PC-9 (cell line): ENCODE measurements at regions not wholly inside any gene's neighbourhood (a gene's known extent, or its start where the extent isn't known, plus 50 kb on each side); places are given as distances from the start of the nearest gene placed in this dataset.

Source experiments
- BruUV-seq: library from RNA; stranded (reverse); fragments of 400-500 nt; replicated peaks from 2 replicates; lab custom pipeline; 2021; lab: Mats Ljungman, UMichigan
- CTCF ChIA-PET: fragments of 300-600 bp; sonication (Branson Sonifier 250); formaldehyde crosslinking; loops from one replicate; lab custom pipeline; 2022; ENCODE audit warnings: antibody characterized with exemption; lab: Charles Lee
- POLR2A ChIA-PET: fragments of 300-600 bp; sonication (Branson Sonifier 250); formaldehyde crosslinking; loops from one replicate; lab custom pipeline; 2022; ENCODE audit warnings: antibody characterized with exemption; ENCODE audit not compliant: unreplicated experiment; lab: Charles Lee
- DNase-seq, 2 experiments: peaks; one replicate each; pipeline versions ENCODE4 v3.0.0 to v3.0.0-alpha.2; 2015 to 2022; ENCODE audit warnings: mixed read lengths in 1 of 2
- H2AFZ ChIP-seq: fragments of 200-600 bp; sonication (generic); 2 replicates; pipeline ENCODE4 v1.8.1; 2017; ENCODE audit warnings: antibody characterized with exemption
- H3F3A ChIP-seq: fragments of 200-600 bp; sonication (generic); 2 replicates; pipeline ENCODE4 v1.8.1; 2017; ENCODE audit warnings: antibody characterized with exemption, mild to moderate bottlenecking, low read depth; ENCODE audit not compliant: insufficient read depth
- H3K27ac ChIP-seq: fragments of 200-600 bp; sonication (generic); 2 replicates; pipeline ENCODE4 v1.6.1; 2016; ENCODE audit warnings: mixed run types
- H3K27me3 ChIP-seq: fragments of 200-600 bp; sonication (generic); 2 replicates; pipeline ENCODE4 v1.6.1; 2016; ENCODE audit warnings: low read depth, mixed run types; ENCODE audit not compliant: insufficient read depth
- H3K36me3 ChIP-seq: fragments of 200-600 bp; sonication (generic); 2 replicates; pipeline ENCODE4 v1.6.1; 2016; ENCODE audit warnings: low read depth, mixed run types
- H3K4me1 ChIP-seq: fragments of 200-600 bp; sonication (generic); replicated peaks from 2 replicates; pipeline ENCODE4 v1.6.1; 2016; ENCODE audit warnings: mixed run types; ENCODE audit not compliant: insufficient read depth
- H3K4me2 ChIP-seq: fragments of 200-600 bp; sonication (generic); 2 replicates; pipeline ENCODE4 v1.6.1; 2017; ENCODE audit warnings: mixed run types
- H3K4me3 ChIP-seq: fragments of 200-600 bp; sonication (generic); 2 replicates; pipeline ENCODE4 v1.6.1; 2016; ENCODE audit warnings: mixed run types
- H3K79me2 ChIP-seq: fragments of 200-600 bp; sonication (generic); 2 replicates; pipeline ENCODE4 v1.6.1; 2017; ENCODE audit warnings: low read depth, mixed run types
- H3K9me2 ChIP-seq: fragments of 200-600 bp; sonication (generic); 2 replicates; pipeline ENCODE4 v1.8.1; 2017; ENCODE audit warnings: mild to moderate bottlenecking; ENCODE audit not compliant: insufficient read depth
- H3K9me3 ChIP-seq: fragments of 200-600 bp; sonication (generic); 2 replicates; pipeline ENCODE4 v1.8.1; 2016; ENCODE audit warnings: low read depth; ENCODE audit not compliant: insufficient read depth
- H4K20me1 ChIP-seq: fragments of 200-600 bp; sonication (generic); 2 replicates; pipeline ENCODE4 v1.8.1; 2017; ENCODE audit not compliant: insufficient read depth
- EZH2 ChIP-seq: fragments of 200-600 bp; sonication (generic); IDR thresholded peaks from 2 replicates; pipeline ENCODE4 v1.8.0; 2017; ENCODE audit warnings: antibody characterized with exemption, low read depth
- intact Hi-C: fragments of 100-400 bp; cut with micrococcal nuclease; formaldehyde crosslinking; loops from one replicate; pipeline ENCODE4 v1.10.0; 2022; ENCODE audit not compliant: unreplicated experiment
- TF ChIP-seq, protein P1 (sequence below): fragments of 200-600 bp; sonication (generic); conservative IDR thresholded peaks from 2 replicates; pipeline ENCODE4 v1.6.1; 2017; ENCODE audit warnings: mixed run types, antibody characterized with exemption, mild to moderate bottlenecking, moderate library complexity

DNA sequence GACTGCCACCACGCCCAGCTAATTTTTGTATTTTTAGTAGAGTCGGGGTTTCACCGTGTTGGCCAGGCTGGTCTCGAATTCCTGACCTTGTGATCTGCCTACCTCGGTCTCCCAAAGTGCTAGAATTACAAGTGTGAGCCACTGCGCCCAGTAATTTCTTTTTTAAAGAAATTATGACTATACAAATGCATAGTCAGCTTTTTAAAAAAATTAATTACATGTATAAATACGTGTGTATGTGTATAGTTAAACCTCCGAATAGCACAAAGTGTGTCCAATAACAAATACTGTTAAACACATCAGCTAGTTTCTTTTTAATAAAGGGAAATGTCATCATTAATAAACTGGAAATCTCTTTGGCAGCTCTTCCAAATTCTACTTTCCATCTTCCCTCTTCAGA, 135.5 kb upstream of the SALL4 start:
- POLR2A ChIA-PET = no interaction called here
- Histone ChIP-seq H3F3A (0 out of 2 replicates have a peak, but pooled peaks cover 8% of the 10 kb centered on the region), H3K9me2 (no peaks in the 10 kb centered on the region), H3K9me3 (no peaks in the 10 kb centered on the region), H3K4me3 (no peak overlapping the region), H3K4me2 (no peak overlapping the region), H3K27me3 (no peaks in the 10 kb centered on the region), H3K79me2 (no peaks in the 10 kb centered on the region), H4K20me1 (no peaks in the 10 kb centered on the region), H2AFZ (no peak overlapping the region), H3K4me1 (peaks cover 12% of the 10 kb centered on the region), H3K27ac (no peak overlapping the region), H3K36me3 (no peaks in the 10 kb centered on the region)
- no peak for TF ChIP-seq EZH2
- TF ChIP-seq, protein P1, sequence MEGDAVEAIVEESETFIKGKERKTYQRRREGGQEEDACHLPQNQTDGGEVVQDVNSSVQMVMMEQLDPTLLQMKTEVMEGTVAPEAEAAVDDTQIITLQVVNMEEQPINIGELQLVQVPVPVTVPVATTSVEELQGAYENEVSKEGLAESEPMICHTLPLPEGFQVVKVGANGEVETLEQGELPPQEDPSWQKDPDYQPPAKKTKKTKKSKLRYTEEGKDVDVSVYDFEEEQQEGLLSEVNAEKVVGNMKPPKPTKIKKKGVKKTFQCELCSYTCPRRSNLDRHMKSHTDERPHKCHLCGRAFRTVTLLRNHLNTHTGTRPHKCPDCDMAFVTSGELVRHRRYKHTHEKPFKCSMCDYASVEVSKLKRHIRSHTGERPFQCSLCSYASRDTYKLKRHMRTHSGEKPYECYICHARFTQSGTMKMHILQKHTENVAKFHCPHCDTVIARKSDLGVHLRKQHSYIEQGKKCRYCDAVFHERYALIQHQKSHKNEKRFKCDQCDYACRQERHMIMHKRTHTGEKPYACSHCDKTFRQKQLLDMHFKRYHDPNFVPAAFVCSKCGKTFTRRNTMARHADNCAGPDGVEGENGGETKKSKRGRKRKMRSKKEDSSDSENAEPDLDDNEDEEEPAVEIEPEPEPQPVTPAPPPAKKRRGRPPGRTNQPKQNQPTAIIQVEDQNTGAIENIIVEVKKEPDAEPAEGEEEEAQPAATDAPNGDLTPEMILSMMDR = no peak
- CTCF ChIA-PET = interaction anchor here (1.2 kb wide), 1 partner anchor 162 kb away, joined by 4 read pairs; no protein-coding TSS in a partner anchor
- no TSS peak for BruUV-seq
- intact Hi-C loops = no loop called here
- DNase-seq = no peak

DNA sequence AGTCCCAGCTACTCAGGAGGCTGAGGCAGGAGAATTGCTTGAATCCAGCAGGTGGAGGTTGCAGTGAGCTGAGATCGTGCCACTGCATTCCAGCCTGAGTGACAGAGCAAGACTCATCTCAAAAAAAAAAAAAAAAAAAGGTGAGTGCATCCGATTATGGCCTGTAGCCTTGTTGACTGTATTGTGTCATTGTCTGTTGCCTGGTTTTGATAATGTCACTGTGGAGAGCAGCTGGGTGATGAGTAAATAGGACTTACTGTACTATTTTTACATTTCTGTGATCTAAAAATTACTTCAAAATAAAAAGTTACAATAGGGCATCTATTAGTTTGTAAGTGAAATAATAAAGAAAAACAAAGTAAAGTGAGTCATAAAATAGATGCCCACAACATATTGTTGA, 134.1 kb upstream of the SALL4 start:
- intact Hi-C loops = no loop called here
- POLR2A ChIA-PET = interaction anchor here (0.8 kb wide), 1 partner anchor 18 kb away, joined by 10 read pairs; no protein-coding TSS in a partner anchor

DNA sequence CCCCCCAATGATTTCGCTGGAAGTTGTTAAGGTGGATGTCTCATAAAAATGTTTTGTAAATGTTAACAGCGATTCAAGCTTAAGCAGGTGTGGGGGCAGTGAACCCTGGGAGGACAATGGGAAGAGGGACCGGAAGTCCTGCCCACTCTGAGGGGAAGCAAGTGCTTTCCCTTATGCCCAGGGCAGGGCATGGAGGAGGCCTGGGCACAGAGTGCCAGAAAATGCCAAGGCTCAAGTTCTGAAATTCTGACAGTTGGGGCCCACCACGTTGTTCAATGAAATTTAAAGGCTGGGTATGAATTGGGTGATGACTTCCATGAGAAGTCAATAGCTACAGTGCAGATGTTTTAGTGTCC, 132.7 kb upstream of the SALL4 start:
- Histone ChIP-seq H3F3A (0 out of 2 replicates have a peak, but pooled peaks cover 8% of the 10 kb centered on the region), H3K9me2 (no peaks in the 10 kb centered on the region), H4K20me1 (no peaks in the 10 kb centered on the region), H2AFZ (no peak overlapping the region), H3K9me3 (no peaks in the 10 kb centered on the region), H3K27me3 (no peaks in the 10 kb centered on the region), H3K79me2 (no peaks in the 10 kb centered on the region), H3K4me2 (no peak overlapping the region), H3K4me3 (no peak overlapping the region), H3K4me1 (peaks cover 12% of the 10 kb centered on the region), H3K36me3 (no peaks in the 10 kb centered on the region), H3K27ac (no peak overlapping the region)
- intact Hi-C loops = no loop called here
- BruUV-seq = no TSS peak
- CTCF ChIA-PET = no interaction called here
- POLR2A ChIA-PET = no interaction called here
- DNase-seq = no peak
- TF ChIP-seq, protein P1 = no peak
- TF ChIP-seq EZH2 = no peak

More for the DNA sequence above, 134.1 kb upstream of the SALL4 start:
- BruUV-seq = no TSS peak
- H3K27me3 ChIP-seq = no peaks in the 10 kb centered on the region
- H3K36me3 ChIP-seq = no peaks in the 10 kb centered on the region
- peaks cover 12% of the 10 kb centered on the region for H3K4me1 ChIP-seq
- H3K9me3 ChIP-seq = no peaks in the 10 kb centered on the region
- 0 out of 2 replicates have a peak, but pooled peaks cover 8% of the 10 kb centered on the region for H3F3A ChIP-seq
- CTCF ChIA-PET = no interaction called here
- no peak for DNase-seq
- H3K4me3 ChIP-seq = no peak overlapping the region
- H3K4me2 ChIP-seq = no peak overlapping the region
- no peaks in the 10 kb centered on the region for H3K9me2 ChIP-seq
- no peak overlapping the region for H2AFZ ChIP-seq
- no peaks in the 10 kb centered on the region for H3K79me2 ChIP-seq
- TF ChIP-seq EZH2 = no peak
- TF ChIP-seq, protein P1 = no peak
- no peaks in the 10 kb centered on the region for H4K20me1 ChIP-seq
- no peak overlapping the region for H3K27ac ChIP-seq
